AG04450 (cell line): ENCODE measurements at regions not wholly inside any gene's neighbourhood (a gene's known extent, or its start where the extent isn't known, plus 50 kb on each side); places are given as distances from the start of the nearest gene placed in this dataset.
A peak's percentile ranks its signal among the peaks of the same experiment; 100 is the strongest.
"Not testable (repeated sequence)": the region's sequence is repeated elsewhere in the genome, so short reads cannot be mapped to it uniquely, and the experiment has no call there.

Experiments
- CTCF ChIA-PET: fragments of 300-600, 350-600 bp; formaldehyde crosslinking; extraction: SDS; loops from one replicate; lab custom pipeline; 2022; ENCODE audit warnings: antibody characterized with exemption, inconsistent platforms; lab: Charles Lee
- POLR2A ChIA-PET: fragments of 350-600 bp; formaldehyde crosslinking; extraction: SDS; loops from one replicate; lab custom pipeline; 2021; ENCODE audit warnings: antibody characterized with exemption, inconsistent platforms; lab: Yijun Ruan, JAX
- DNase-seq: peaks from one replicate; pipeline ENCODE4 v3.0.0-alpha.2; 2011; ENCODE audit warnings: low read depth, low spot score
- H3K27ac ChIP-seq: one replicate; pipeline ENCODE4 v1.5.1; 2012; ENCODE audit warnings: low read depth, low read length, control low read depth
- H3K27me3 ChIP-seq: one replicate; pipeline ENCODE4 v1.6.0; 2012; ENCODE audit warnings: low read length; ENCODE audit not compliant: control insufficient read depth, insufficient read depth
- H3K4me3 ChIP-seq: 2 replicates; pipeline ENCODE4 v1.5.1; 2011; ENCODE audit warnings: mild to moderate bottlenecking, low read depth, low read length, control low read depth
- H3K9me3 ChIP-seq: 2 replicates; pipeline ENCODE4 v1.5.1; 2012; ENCODE audit warnings: low read length; ENCODE audit not compliant: control insufficient read depth, insufficient read depth
- TF ChIP-seq, protein P1 (sequence below): IDR thresholded peaks from 2 replicates; pipeline ENCODE4 v1.5.1; 2011; ENCODE audit warnings: low read depth, low read length, control low read depth, inconsistent platforms

DNA sequence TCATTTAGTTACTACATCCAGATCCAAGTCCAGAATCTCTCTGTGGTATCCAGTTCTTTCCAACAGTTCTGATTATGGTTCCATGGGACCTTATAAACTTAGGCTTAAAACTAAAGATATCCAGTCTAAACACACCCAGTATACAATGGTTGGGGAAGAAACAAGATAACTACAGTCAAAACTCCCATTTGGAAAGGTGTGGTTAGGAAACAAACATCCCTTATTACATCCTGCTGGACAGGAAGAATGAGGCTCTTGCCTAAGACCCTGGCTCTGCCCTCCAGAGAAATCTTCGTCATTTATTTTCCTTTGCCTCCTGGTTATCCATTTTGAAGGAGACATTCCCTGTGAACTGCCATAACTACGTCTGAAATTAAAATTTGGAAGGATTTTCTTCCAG is 64.6 kb upstream of the EPB41L4A start:
- CTCF ChIA-PET, result no interaction called here
- TF ChIP-seq, protein P1, sequence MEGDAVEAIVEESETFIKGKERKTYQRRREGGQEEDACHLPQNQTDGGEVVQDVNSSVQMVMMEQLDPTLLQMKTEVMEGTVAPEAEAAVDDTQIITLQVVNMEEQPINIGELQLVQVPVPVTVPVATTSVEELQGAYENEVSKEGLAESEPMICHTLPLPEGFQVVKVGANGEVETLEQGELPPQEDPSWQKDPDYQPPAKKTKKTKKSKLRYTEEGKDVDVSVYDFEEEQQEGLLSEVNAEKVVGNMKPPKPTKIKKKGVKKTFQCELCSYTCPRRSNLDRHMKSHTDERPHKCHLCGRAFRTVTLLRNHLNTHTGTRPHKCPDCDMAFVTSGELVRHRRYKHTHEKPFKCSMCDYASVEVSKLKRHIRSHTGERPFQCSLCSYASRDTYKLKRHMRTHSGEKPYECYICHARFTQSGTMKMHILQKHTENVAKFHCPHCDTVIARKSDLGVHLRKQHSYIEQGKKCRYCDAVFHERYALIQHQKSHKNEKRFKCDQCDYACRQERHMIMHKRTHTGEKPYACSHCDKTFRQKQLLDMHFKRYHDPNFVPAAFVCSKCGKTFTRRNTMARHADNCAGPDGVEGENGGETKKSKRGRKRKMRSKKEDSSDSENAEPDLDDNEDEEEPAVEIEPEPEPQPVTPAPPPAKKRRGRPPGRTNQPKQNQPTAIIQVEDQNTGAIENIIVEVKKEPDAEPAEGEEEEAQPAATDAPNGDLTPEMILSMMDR, result no peak
- H3K27ac ChIP-seq, result no peak overlapping the region
- no peaks in the 10 kb centered on the region for H3K27me3 ChIP-seq
- no peak for DNase-seq
- no peaks in the 10 kb centered on the region for H3K9me3 ChIP-seq
- POLR2A ChIA-PET, result no interaction called here
- no peak overlapping the region for H3K4me3 ChIP-seq

DNA sequence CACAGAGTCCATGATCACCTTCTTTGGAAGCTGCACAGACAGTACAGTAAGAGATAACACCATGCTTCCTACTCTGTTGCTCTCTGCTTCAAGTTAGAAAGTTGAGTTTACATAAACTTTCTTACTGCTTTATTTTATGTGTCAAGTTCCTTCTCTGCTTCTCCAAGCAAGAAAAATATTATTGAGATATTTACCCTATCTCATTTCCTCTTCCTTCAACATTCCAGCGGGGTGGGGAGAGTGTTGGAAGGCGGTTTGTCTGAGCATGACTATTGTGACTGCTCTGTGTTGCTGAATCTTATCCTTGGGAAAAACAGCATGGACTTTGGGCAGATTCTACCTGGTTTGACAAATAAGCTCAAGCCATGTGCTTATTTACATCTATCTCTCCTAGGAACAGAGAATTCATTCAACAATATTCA is 66.9 kb upstream of the EPB41L4A start:
- H3K9me3 ChIP-seq, result no peaks in the 10 kb centered on the region
- CTCF ChIA-PET, result interaction anchor here (1.1 kb wide), 1 partner anchor 8 kb away, joined by 3 read pairs; no protein-coding TSS in a partner anchor
- POLR2A ChIA-PET, result no interaction called here

DNA sequence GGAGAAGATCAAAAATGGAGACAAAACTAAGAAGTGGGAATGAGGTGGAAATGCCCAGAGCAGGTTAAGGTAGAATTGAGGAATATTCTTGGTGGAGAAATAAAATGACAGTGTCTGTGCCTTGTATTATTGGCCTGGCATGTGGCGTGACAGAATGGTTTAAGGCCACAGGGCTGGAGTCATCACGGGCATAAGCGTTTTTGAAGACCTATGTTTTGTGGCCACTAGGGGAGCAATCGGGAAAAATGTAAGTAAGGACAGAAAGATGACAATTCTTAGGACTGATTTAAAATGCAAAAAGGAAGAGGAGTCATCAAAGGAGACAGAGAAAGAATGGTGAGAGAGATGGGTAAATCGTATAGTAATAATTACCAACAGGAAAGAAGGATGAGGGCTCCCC is 72.2 kb upstream of the EPB41L4A start:
- DNase-seq, result no peak
- H3K27ac ChIP-seq, result no peak overlapping the region
- H3K27me3 ChIP-seq, result no peaks in the 10 kb centered on the region
- no peak overlapping the region for H3K4me3 ChIP-seq
- TF ChIP-seq, protein P1, result peak; percentile 36
- no peaks in the 10 kb centered on the region for H3K9me3 ChIP-seq
- CTCF ChIA-PET, result interaction anchor here (0.6 to 2.3 kb wide), 5 partner anchors 11 to 266 kb away, joined by 3 to 15 read pairs (median 3); no protein-coding TSS in a partner anchor
- POLR2A ChIA-PET, result no interaction called here

More for the DNA sequence above, 66.9 kb upstream of the EPB41L4A start:
- no peak for DNase-seq
- Histone ChIP-seq H3K4me3 (no peak overlapping the region), H3K27me3 (no peaks in the 10 kb centered on the region), H3K27ac (no peak overlapping the region)
- TF ChIP-seq, protein P1, result no peak

DNA sequence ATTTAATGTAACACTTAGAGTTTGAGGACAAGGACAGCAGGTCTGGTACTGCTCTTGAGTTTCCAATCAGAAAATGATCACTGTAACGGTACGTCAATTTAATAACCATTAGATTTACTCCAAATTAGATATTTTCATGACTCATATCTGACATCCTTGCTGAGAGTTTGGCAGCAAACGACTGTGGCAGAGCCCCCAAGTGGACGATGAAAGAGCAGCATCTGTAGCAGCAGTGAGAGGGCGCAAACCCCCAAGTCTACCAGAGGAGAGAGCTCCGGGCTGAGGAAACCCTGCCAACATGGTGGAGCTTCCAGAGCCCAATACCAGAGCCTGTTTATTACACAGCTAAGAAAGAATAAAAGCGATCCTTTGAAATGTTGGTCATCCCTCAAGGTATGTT is 73.2 kb upstream of the EPB41L4A start:
- no peaks in the 10 kb centered on the region for H3K9me3 ChIP-seq
- TF ChIP-seq, protein P1, result peak; percentile 79
- ChIA-PET POLR2A (no interaction called here), CTCF (interaction anchor here (0.6 to 2.3 kb wide), 19 partner anchors 10 to 316 kb away, joined by 3 to 15 read pairs (median 4); no protein-coding TSS in a partner anchor)
- H3K27me3 ChIP-seq, result no peaks in the 10 kb centered on the region
- peak; percentile 21 for DNase-seq
- no peak overlapping the region for H3K27ac ChIP-seq
- no peak overlapping the region for H3K4me3 ChIP-seq

DNA sequence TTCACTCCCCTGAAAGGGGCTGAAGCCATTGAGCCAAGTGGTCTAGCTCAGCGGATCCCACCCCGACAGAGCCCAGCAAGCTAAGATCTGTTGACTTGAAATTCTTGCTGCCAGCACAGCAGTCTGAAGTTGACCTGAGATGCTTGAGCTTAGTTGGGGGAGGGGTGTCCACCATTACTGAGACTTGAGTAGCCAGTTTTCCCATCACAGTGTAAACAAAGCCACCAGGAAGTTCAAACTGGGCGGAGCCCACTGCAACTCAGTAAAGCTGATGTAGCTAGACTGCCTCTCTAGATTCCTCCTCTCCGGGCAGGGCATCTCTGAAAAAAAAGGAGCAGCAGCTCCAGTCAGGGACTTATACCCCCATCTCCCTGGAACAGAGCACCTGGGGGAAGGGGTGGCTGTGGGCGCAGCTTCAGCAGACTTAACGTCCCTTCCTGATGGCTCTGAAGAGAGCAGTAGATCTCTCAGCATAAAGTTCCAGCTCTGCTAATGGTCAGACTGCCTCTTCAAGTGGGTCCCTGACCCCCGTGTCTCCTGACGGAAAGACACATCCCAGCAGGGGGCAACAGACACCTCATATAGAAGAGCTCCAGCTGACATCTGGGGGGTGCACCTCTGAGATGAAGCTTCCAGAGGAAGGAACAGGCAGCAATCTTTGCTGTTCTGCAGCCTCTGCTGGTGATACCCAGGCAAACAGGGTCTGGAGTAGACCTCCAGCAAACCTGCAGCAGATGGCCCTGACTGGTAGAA is 84.8 kb upstream of the EPB41L4A start:
- POLR2A ChIA-PET, DNase-seq, CTCF ChIA-PET: not testable (repeated sequence)

DNA sequence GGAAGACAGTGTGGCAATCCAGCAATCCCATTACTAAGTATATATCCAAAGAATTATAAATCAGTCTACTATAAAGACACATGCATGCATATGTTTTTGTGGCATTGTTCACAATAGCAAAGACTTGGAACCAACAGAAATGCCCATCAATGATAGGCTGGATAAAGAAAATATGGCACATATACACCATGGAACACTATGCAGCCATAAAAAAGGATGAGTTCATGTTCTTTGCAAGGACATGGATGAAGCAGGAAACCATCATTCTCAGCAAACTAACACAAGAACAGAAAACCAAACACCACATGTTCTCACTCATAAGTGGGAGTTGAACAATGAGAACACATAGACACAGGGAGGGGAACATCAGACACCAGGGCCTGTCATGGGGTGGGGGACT is 90.0 kb upstream of the EPB41L4A start:
- not testable (repeated sequence) for H3K27ac ChIP-seq
- CTCF ChIA-PET, result interaction anchor here (1.3 kb wide), 1 partner anchor 17 kb away, joined by 4 read pairs; no protein-coding TSS in a partner anchor

More for the DNA sequence above, 84.8 kb upstream of the EPB41L4A start:
- not testable (repeated sequence) for H3K27me3 ChIP-seq, H3K9me3 ChIP-seq, H3K27ac ChIP-seq, H3K4me3 ChIP-seq

More for the DNA sequence above, 90.0 kb upstream of the EPB41L4A start:
- H3K4me3 ChIP-seq, POLR2A ChIA-PET, DNase-seq, H3K27me3 ChIP-seq, H3K9me3 ChIP-seq: not testable (repeated sequence)
